ENCODE measurements at regions not wholly inside any gene's neighbourhood (a gene's known extent, or its start where the extent isn't known, plus 50 kb on each side); places are given as distances from the start of the nearest gene placed in this dataset.

GRCh38 chr10:6915307-6915706 is 335.2 kb upstream of the PRKCQ start:
- no peak for TF ChIP-seq CTCF (IDR thresholded peaks at IDR 0.05)
- no peaks in the 10 kb centered on the region for H3K27me3 ChIP-seq
- H3K4me1 ChIP-seq: no peaks in the 10 kb centered on the region
- DNase-seq (ENCODE audit: low spot score in 2 of 2): no peak
- H3K27ac ChIP-seq: no peak overlapping the region
- intact Hi-C loops (cut with DNase I): no loop called here
- no peaks in the 10 kb centered on the region for H3K36me3 ChIP-seq
- H3K4me3 ChIP-seq: no peak overlapping the region
- H3K9me3 ChIP-seq: no peaks in the 10 kb centered on the region

- H3K36me3 ChIP-seq: no peaks in the 10 kb centered on the region
- intact Hi-C loops (cut with DNase I): no loop called here
- no peak for DNase-seq (ENCODE audit: low spot score in 2 of 2)
- H3K4me1 ChIP-seq: no peaks in the 10 kb centered on the region
- no peak overlapping the region for H3K4me3 ChIP-seq
- H3K27me3 ChIP-seq: no peaks in the 10 kb centered on the region
- TF ChIP-seq CTCF (IDR thresholded peaks at IDR 0.05): no peak
- H3K27ac ChIP-seq: no peak overlapping the region
- no peaks in the 10 kb centered on the region for H3K9me3 ChIP-seq
Measured at GRCh38 chr10:6912929-6913328, 332.9 kb upstream of the PRKCQ start.

- no peak for TF ChIP-seq CTCF (IDR thresholded peaks at IDR 0.05)
- no peak for DNase-seq (ENCODE audit: low spot score in 2 of 2)
- Histone ChIP-seq H3K9me3 (no peaks in the 10 kb centered on the region), H3K27ac (no peak overlapping the region), H3K4me3 (no peak overlapping the region), H3K36me3 (no peaks in the 10 kb centered on the region), H3K27me3 (no peaks in the 10 kb centered on the region), H3K4me1 (no peaks in the 10 kb centered on the region)
- intact Hi-C loops (cut with DNase I): no loop called here
Measured at GRCh38 chr10:6912424-6912823, 332.3 kb upstream of the PRKCQ start.

- DNase-seq (ENCODE audit: low spot score in 2 of 2): no peak
- no peak for TF ChIP-seq CTCF (IDR thresholded peaks at IDR 0.05)
- H3K36me3 ChIP-seq: no peaks in the 10 kb centered on the region
- no peaks in the 10 kb centered on the region for H3K4me1 ChIP-seq
- no peak overlapping the region for H3K27ac ChIP-seq
- H3K9me3 ChIP-seq: no peaks in the 10 kb centered on the region
- intact Hi-C loops (cut with DNase I): no loop called here
- H3K4me3 ChIP-seq: no peak overlapping the region
- no peaks in the 10 kb centered on the region for H3K27me3 ChIP-seq
Measured at GRCh38 chr10:6912021-6912420, 331.9 kb upstream of the PRKCQ start.

GRCh38 chr10:6909905-6910560 is 330.0 kb upstream of the PRKCQ start:
- intact Hi-C loops (cut with DNase I): no loop called here
- DNase-seq (ENCODE audit: low spot score in 2 of 2): no peak
- H3K27ac ChIP-seq: no peak overlapping the region
- H3K4me3 ChIP-seq: no peak overlapping the region
- no peaks in the 10 kb centered on the region for H3K27me3 ChIP-seq
- no peaks in the 10 kb centered on the region for H3K4me1 ChIP-seq
- TF ChIP-seq CTCF (IDR thresholded peaks at IDR 0.05): no peak
- H3K9me3 ChIP-seq: no peaks in the 10 kb centered on the region
- no peaks in the 10 kb centered on the region for H3K36me3 ChIP-seq
